K562 (cell line): ENCODE measurements at regions not wholly inside any gene's neighbourhood (a gene's known extent, or its start where the extent isn't known, plus 50 kb on each side); places are given as distances from the start of the nearest gene placed in this dataset.

Experiments used
- ATAC-seq: fragments of 200-7000 bp; cut with Tn5 transposase; 3 replicates; pipeline ENCODE4 v1.9.1; 2020; ENCODE audit warnings: moderate library complexity
- BruUV-seq: library from RNA; stranded (reverse); fragments of 400-500 nt; replicated peaks from 2 replicates; lab custom pipeline; 2021; lab: Mats Ljungman, UMichigan
- CTCF ChIA-PET: fragments of 300-600 bp; formaldehyde crosslinking; extraction: SDS; loops from one replicate; lab custom pipeline; 2021; ENCODE audit warnings: low intra/inter-chr PET ratio; lab: Yijun Ruan, JAX
- POLR2A ChIA-PET: fragments of 300-600, 350-650 bp; sonication (Branson Sonifier 250); formaldehyde crosslinking; extraction: SDS; loops from one replicate; lab custom pipeline; 2021; ENCODE audit warnings: antibody characterized with exemption, inconsistent platforms; lab: Yijun Ruan, JAX
- DNase-seq, 4 experiments: peaks; one replicate each; pipeline versions ENCODE4 v3.0.0 to v3.0.0-alpha.2; 2011 to 2018; ENCODE audit warnings: low spot score in 3 of 4, mixed read lengths in 3 of 4; ENCODE audit errors: extremely low read depth in 1 of 4
- FAIRE-seq: peaks from 2 replicates; lab custom pipeline; 2011; peaks lifted over from hg19 to GRCh38; lab: Jason Lieb, UNC
- H2AFZ ChIP-seq: 2 replicates; pipeline ENCODE4 v1.6.0; 2011; ENCODE audit warnings: low read depth, low read length, control low read depth, inconsistent platforms
- H3K27ac ChIP-seq: fragments of 200-600 bp; 3 replicates; pipeline ENCODE4 v1.8.0; 2011; ENCODE audit warnings: low read depth, mild to moderate bottlenecking, control low read depth, inconsistent platforms, low read length, moderate library complexity, mixed read lengths; ENCODE audit errors: extremely low read depth
- H3K27me3 ChIP-seq, 2 experiments: fragments of 300-600 bp in 1 of 2; 2 replicates in 1 of 2; 3 replicates in 1 of 2; pipeline versions ENCODE4 v1.6.0 to v1.8.0; 2011; ENCODE audit warnings: inconsistent platforms in 2 of 2, low read length in 2 of 2, mild to moderate bottlenecking in 1 of 2, mixed read lengths in 1 of 2, moderate library complexity in 1 of 2; ENCODE audit not compliant: control insufficient read depth in 2 of 2, insufficient read depth in 2 of 2
- H3K36me3 ChIP-seq: fragments of 300-600 bp; 3 replicates; pipeline ENCODE4 v1.8.0; 2011; ENCODE audit warnings: mild to moderate bottlenecking, low read length, inconsistent platforms; ENCODE audit not compliant: control insufficient read depth, insufficient read depth
- H3K4me1 ChIP-seq, 2 experiments: fragments of 200-600 bp in 1 of 2; replicated peaks in 1 of 2; 2 replicates in 1 of 2; 3 replicates in 1 of 2; pipeline versions ENCODE4 v1.5.1 to v1.8.0; 2011; ENCODE audit warnings: inconsistent platforms in 2 of 2, low read length in 2 of 2, mild to moderate bottlenecking in 1 of 2, mixed read lengths in 1 of 2, moderate library complexity in 1 of 2; ENCODE audit not compliant: control insufficient read depth in 2 of 2, insufficient read depth in 2 of 2
- H3K4me2 ChIP-seq: 2 replicates; pipeline ENCODE4 v1.6.1; 2011; ENCODE audit warnings: low read length, control low read depth, inconsistent platforms, mixed read lengths; ENCODE audit not compliant: insufficient read depth
- H3K4me3 ChIP-seq: fragments of 200-600 bp; sonication (generic), shearing (Covaris generic); 2 replicates; pipeline ENCODE4 v1.5.1; 2016; ENCODE audit warnings: control low read depth, inconsistent platforms
- H3K79me2 ChIP-seq: fragments of 200-600 bp; 3 replicates; pipeline ENCODE4 v1.8.0; 2011; ENCODE audit warnings: low read length, inconsistent platforms; ENCODE audit not compliant: control insufficient read depth, insufficient read depth
- H3K9ac ChIP-seq, 2 experiments: 2 replicates each; pipeline versions ENCODE4 v1.6.0 to v1.6.1; 2011; ENCODE audit warnings: low read depth in 2 of 2, low read length in 2 of 2, control low read depth in 1 of 2, inconsistent platforms in 1 of 2, mild to moderate bottlenecking in 1 of 2, mixed read lengths in 1 of 2; ENCODE audit not compliant: insufficient read depth in 1 of 2
- H3K9me1 ChIP-seq: one replicate; pipeline ENCODE4 v1.6.0; 2011; ENCODE audit warnings: inconsistent platforms, mild to moderate bottlenecking, low read length, moderate library complexity; ENCODE audit not compliant: control insufficient read depth, insufficient read depth
- H3K9me3 ChIP-seq: replicated peaks from 2 replicates; pipeline ENCODE4 v1.5.1; 2011; ENCODE audit warnings: low read depth, low read length, inconsistent platforms; ENCODE audit not compliant: control insufficient read depth, insufficient read depth
- H4K20me1 ChIP-seq: replicated peaks from 2 replicates; pipeline ENCODE4 v1.6.1; 2011; ENCODE audit warnings: low read length, inconsistent platforms, mixed read lengths; ENCODE audit not compliant: control insufficient read depth, insufficient read depth
- BRF2 ChIP-seq: IDR thresholded peaks from 3 replicates; pipeline ENCODE4 v1.6.1; 2011; ENCODE audit warnings: borderline replicate concordance, mild to moderate bottlenecking; ENCODE audit not compliant: insufficient read length, insufficient read depth
- E2F8 ChIP-seq: fragments of 450-650 bp; IDR thresholded peaks from 2 replicates; pipeline ENCODE4 v1.7.1; 2018; ENCODE audit warnings: mild to moderate bottlenecking, low read depth; ENCODE audit not compliant: partially characterized antibody
- E4F1 ChIP-seq: fragments of 250-450 bp; sonication (Bioruptor Pico); IDR thresholded peaks from 2 replicates; pipeline ENCODE4 v1.5.0; 2021; ENCODE audit warnings: mild to moderate bottlenecking, borderline replicate concordance
- POLR2AphosphoS5 ChIP-seq: IDR thresholded peaks from 2 replicates; pipeline ENCODE4 v1.6.1; 2011; ENCODE audit warnings: mild to moderate bottlenecking, low read depth, low read length, moderate library complexity; ENCODE audit not compliant: control insufficient read depth, insufficient read depth
- USF1 ChIP-seq: sonication (generic); formaldehyde crosslinking; IDR thresholded peaks from 2 replicates; pipeline ENCODE4 v1.9.0; 2022; ENCODE audit warnings: mild to moderate bottlenecking, missing genetic modification reagents
- ZC3H8 ChIP-seq: fragments of 450-650 bp; IDR thresholded peaks from 2 replicates; pipeline ENCODE4 v1.6.1; 2017
- ZNF274 ChIP-seq: IDR thresholded peaks from 2 replicates; pipeline ENCODE4 v1.6.1; 2011; ENCODE audit warnings: low read depth, mild to moderate bottlenecking, low read length, moderate library complexity, borderline replicate concordance
- ZNF395 ChIP-seq: fragments of 200-800 bp; sonication (Bioruptor generic); IDR thresholded peaks from 2 replicates; pipeline ENCODE4 v1.6.1; 2017; ENCODE audit warnings: missing genetic modification characterization, missing compliant biosample characterization
- WGBS: fragments of 100-300 bp; shearing (Covaris generic); methylation state at CpG from one replicate; pipeline ENCODE4 v1.1.6; 2016; ENCODE audit warnings: low coverage, mixed read lengths; ENCODE audit not compliant: insufficient coverage; ENCODE audit errors: missing lambda C conversion rate; 5-methylcytosine and 5-hydroxymethylcytosine counted together
- in situ Hi-C: fragments of 300-500 bp; cut with MboI; formaldehyde crosslinking; loops from 4 replicates; pipeline ENCODE4 v1.15.0; 2018; ENCODE audit warnings: inconsistent platforms, mixed read lengths
- intact Hi-C: fragments of 100-400 bp; cut with micrococcal nuclease; formaldehyde crosslinking; loops from 2 replicates; pipeline ENCODE4 v1.14.2; 2022

GRCh38 chr4:87746001-87746400 is 53.4 kb upstream of the IBSP start:
- no peaks in the 10 kb centered on the region for H4K20me1 ChIP-seq
- no peak overlapping the region for H3K9ac ChIP-seq
- no peak for DNase-seq
- no peak overlapping the region for H3K4me2 ChIP-seq
- in situ Hi-C loops: no loop called here
- no peaks in the 10 kb centered on the region for H3K36me3 ChIP-seq
- 5% methylated on average over 3 of the region's 5 CpGs for WGBS
- no peak for ATAC-seq
- H3K9me1 ChIP-seq: no peaks in the 10 kb centered on the region
- H3K4me1 ChIP-seq: no peaks in the 10 kb centered on the region
- intact Hi-C loops: no loop called here
- no peak overlapping the region for H3K27ac ChIP-seq
- no peak for FAIRE-seq
- no TSS peak for BruUV-seq
- no peak overlapping the region for H3K4me3 ChIP-seq
- H3K79me2 ChIP-seq: no peaks in the 10 kb centered on the region
- no peaks in the 10 kb centered on the region for H3K27me3 ChIP-seq
- H2AFZ ChIP-seq: no peak overlapping the region
- no peaks in the 10 kb centered on the region for H3K9me3 ChIP-seq
- ChIA-PET POLR2A (no interaction called here), CTCF (no interaction called here)
- TF ChIP-seq ZNF274: no peak
- no peak for TF ChIP-seq E4F1 (CRISPR knock-in tag)
- no peak for TF ChIP-seq ZNF395 (CRISPR knock-in tag)
- no peak for TF ChIP-seq ZC3H8
- TF ChIP-seq USF1 (CRISPR knock-in tag): no peak
- no peak for TF ChIP-seq POLR2AphosphoS5
- no peak for TF ChIP-seq BRF2
- no peak for TF ChIP-seq E2F8
